Endothelial cell of umbilical vein (primary cell): ENCODE measurements at regions not wholly inside any gene's neighbourhood (a gene's known extent, or its start where the extent isn't known, plus 50 kb on each side); places are given as distances from the start of the nearest gene placed in this dataset.

Source experiments
- BruUV-seq: library from RNA; stranded (reverse); fragments of 400-500 nt; replicated peaks from 2 replicates; lab custom pipeline; 2021; lab: Mats Ljungman, UMichigan
- CTCF ChIA-PET: fragments of 300-600, 350-600 bp; sonication (Branson Sonifier 250); formaldehyde crosslinking; loops from one replicate; lab custom pipeline; 2021; ENCODE audit warnings: antibody characterized with exemption, inconsistent platforms; lab: Charles Lee
- POLR2A ChIA-PET: fragments of 300-600, 350-600 bp; sonication (Branson Sonifier 250); formaldehyde crosslinking; loops from one replicate; lab custom pipeline; 2021; ENCODE audit warnings: antibody characterized with exemption, inconsistent platforms; lab: Charles Lee
- DNase-seq: peaks from one replicate; pipeline ENCODE4 v3.0.0-alpha.2; 2011; ENCODE audit warnings: low read depth, low spot score
- FAIRE-seq: peaks from 2 replicates; lab custom pipeline; 2011; peaks lifted over from hg19 to GRCh38; lab: Jason Lieb, UNC
- H2AFZ ChIP-seq: 2 replicates; pipeline ENCODE4 v1.6.0; 2012; ENCODE audit warnings: low read depth, low read length, control low read depth, inconsistent platforms
- H3K27ac ChIP-seq: 2 replicates; pipeline ENCODE4 v1.5.1; 2011; ENCODE audit warnings: low read depth, mild to moderate bottlenecking, control low read depth, low read length, moderate library complexity; ENCODE audit not compliant: insufficient read depth
- H3K27me3 ChIP-seq, 2 experiments: 2 replicates each; pipeline versions ENCODE4 v1.6.0 to v1.6.1; 2011; ENCODE audit warnings: low read length in 2 of 2, mixed read lengths in 1 of 2; ENCODE audit not compliant: control insufficient read depth in 2 of 2, insufficient read depth in 2 of 2
- H3K36me3 ChIP-seq, 2 experiments: 2 replicates in 1 of 2; 3 replicates in 1 of 2; pipeline ENCODE4 v1.5.1; 2011; ENCODE audit warnings: low read length in 2 of 2, mild to moderate bottlenecking in 1 of 2, moderate library complexity in 1 of 2; ENCODE audit not compliant: control insufficient read depth in 2 of 2, insufficient read depth in 2 of 2; ENCODE audit errors: extremely low read depth in 1 of 2
- H3K4me1 ChIP-seq: 3 replicates; pipeline ENCODE4 v1.5.1; 2011; ENCODE audit warnings: mild to moderate bottlenecking, low read length; ENCODE audit not compliant: control insufficient read depth, insufficient read depth; ENCODE audit errors: extremely low read depth
- H3K4me2 ChIP-seq: 2 replicates; pipeline ENCODE4 v1.6.1; 2011; ENCODE audit warnings: low read length, control low read depth, mixed read lengths; ENCODE audit not compliant: insufficient read depth
- H3K4me3 ChIP-seq, 3 experiments: fragments of 200-600 bp in 1 of 3; sonication (generic), shearing (Covaris generic) in 1 of 3; replicated peaks in 1 of 3; 2 replicates each; pipeline ENCODE4 v1.5.1; 2011 to 2016; ENCODE audit warnings: control low read depth in 3 of 3, low read length in 3 of 3, mild to moderate bottlenecking in 2 of 3, inconsistent platforms in 1 of 3, low read depth in 1 of 3, moderate library complexity in 1 of 3; ENCODE audit not compliant: insufficient read depth in 1 of 3
- H3K79me2 ChIP-seq: 2 replicates; pipeline ENCODE4 v1.6.0; 2012; ENCODE audit warnings: low read length, inconsistent platforms; ENCODE audit not compliant: control insufficient read depth, insufficient read depth
- H3K9ac ChIP-seq: replicated peaks from 2 replicates; pipeline ENCODE3; 2011; ENCODE audit warnings: low read length, control low read depth; ENCODE audit not compliant: insufficient read depth; ENCODE audit errors: extremely low read depth
- H3K9me1 ChIP-seq: replicated peaks from 3 replicates; pipeline ENCODE4 v1.6.0; 2011; ENCODE audit warnings: mild to moderate bottlenecking, low read length; ENCODE audit not compliant: control insufficient read depth, insufficient read depth; ENCODE audit errors: extremely low read depth
- H3K9me3 ChIP-seq: replicated peaks from 2 replicates; pipeline ENCODE4 v1.5.1; 2012; ENCODE audit warnings: low read length, inconsistent platforms; ENCODE audit not compliant: control insufficient read depth, insufficient read depth
- H4K20me1 ChIP-seq: replicated peaks from 2 replicates; pipeline ENCODE3; 2011; ENCODE audit warnings: mild to moderate bottlenecking, low read length; ENCODE audit not compliant: control insufficient read depth, insufficient read depth; ENCODE audit errors: extremely low read depth
- CTCF ChIP-seq, 2 donors: IDR thresholded peaks; 1 replicate in 1 of 2; 2 replicates in 1 of 2; pipeline ENCODE4 v1.5.1; 2011; ENCODE audit warnings: low read length in 2 of 2, mild to moderate bottlenecking in 2 of 2, moderate library complexity in 2 of 2, control low read depth in 1 of 2, inconsistent platforms in 1 of 2, low read depth in 1 of 2; ENCODE audit not compliant: insufficient read depth in 1 of 2; ENCODE audit errors: extremely low read depth in 1 of 2
- EZH2 ChIP-seq: IDR thresholded peaks from 2 replicates; pipeline ENCODE4 v1.6.1; 2012; ENCODE audit warnings: borderline replicate concordance, low read depth, mild to moderate bottlenecking, moderate library complexity, low read length, inconsistent platforms; ENCODE audit not compliant: severe bottlenecking
- FOS ChIP-seq: IDR thresholded peaks from 2 replicates; pipeline ENCODE4 v1.6.1; 2011; ENCODE audit warnings: mild to moderate bottlenecking, low read length, moderate library complexity, borderline replicate concordance; ENCODE audit not compliant: insufficient read depth
- GATA2 ChIP-seq: IDR thresholded peaks from 2 replicates; pipeline ENCODE4 v1.7.0; 2011; ENCODE audit warnings: low read depth, mild to moderate bottlenecking, moderate library complexity, mixed read lengths, low read length; ENCODE audit not compliant: insufficient read length, insufficient read depth
- JUN ChIP-seq: IDR thresholded peaks from 2 replicates; pipeline ENCODE4 v1.6.1; 2011; ENCODE audit warnings: borderline replicate concordance, low read depth; ENCODE audit not compliant: insufficient read length, insufficient read depth
- MAX ChIP-seq: IDR thresholded peaks from 2 replicates; pipeline ENCODE4 v1.6.1; 2011; ENCODE audit not compliant: insufficient read depth, insufficient read length
- MYC ChIP-seq: IDR thresholded peaks from one replicate; pipeline ENCODE4 v1.6.1; 2011; ENCODE audit warnings: mild to moderate bottlenecking, low read depth, low read length
- POLR2A ChIP-seq: IDR thresholded peaks from 2 replicates; pipeline ENCODE4 v1.6.1; 2012; ENCODE audit warnings: low read depth, mild to moderate bottlenecking, control low read depth, low read length
- POLR2AphosphoS5 ChIP-seq: IDR thresholded peaks from 2 replicates; pipeline ENCODE4 v1.6.1; 2012; ENCODE audit warnings: low read depth, mild to moderate bottlenecking, control low read depth, low read length, moderate library complexity; ENCODE audit not compliant: insufficient read depth
- dilution Hi-C: fragments of 300-500 bp; cut with MboI; formaldehyde crosslinking; loops from one replicate; pipeline ENCODE4 v1.15.0; 2019; ENCODE audit warnings: low sequenced_read_pairs; ENCODE audit not compliant: extremely low pct_ligation_motif_present
- intact Hi-C: fragments of 100-400 bp; cut with micrococcal nuclease; formaldehyde crosslinking; loops from one replicate; pipeline ENCODE4 v1.10.0; 2022

GRCh38 chr5:131081374-131081773 lies 83.7 kb downstream of the HINT1 start:
- ChIA-PET CTCF (no interaction called here), POLR2A (no interaction called here)
- Histone ChIP-seq H4K20me1 (no peaks in the 10 kb centered on the region), H3K27ac (no peak overlapping the region), H3K9me1 (no peaks in the 10 kb centered on the region), H3K27me3 (peaks cover 0 to 3% of the 10 kb centered on the region in 2 experiments), H3K9ac (no peak overlapping the region), H2AFZ (no peak overlapping the region), H3K79me2 (no peaks in the 10 kb centered on the region), H3K36me3 (no peaks in the 10 kb centered on the region), H3K9me3 (no peaks in the 10 kb centered on the region), H3K4me1 (no peaks in the 10 kb centered on the region), H3K4me3 (no peak overlapping the region), H3K4me2 (no peak overlapping the region)
- no TSS peak for BruUV-seq
- dilution Hi-C loops, result no loop called here
- no peak for TF ChIP-seq GATA2
- no peak for TF ChIP-seq CTCF (IDR thresholded peaks at IDR 0.05; ENCODE audit: extremely low read depth in 1 of 2, insufficient read depth in 1 of 2, low read depth in 1 of 2, low read length in 2 of 2)
- TF ChIP-seq POLR2A, result no peak
- no peak for TF ChIP-seq POLR2AphosphoS5
- TF ChIP-seq MAX, result no peak
- no peak for TF ChIP-seq MYC
- TF ChIP-seq EZH2, result no peak
- no peak for TF ChIP-seq FOS
- no peak for TF ChIP-seq JUN
- FAIRE-seq (no peak), DNase-seq (no peak)
- intact Hi-C loops, result no loop called here
